Liver (tissue), 7 donors: ENCODE measurements at regions not wholly inside any gene's neighbourhood (a gene's known extent, or its start where the extent isn't known, plus 50 kb on each side); places are given as distances from the start of the nearest gene placed in this dataset.

Experiments used
- DNase-seq: peaks from one replicate; pipeline ENCODE4 v3.0.0-alpha.2; 2017; ENCODE audit warnings: low spot score
- H3K27ac ChIP-seq, 2 donors: one replicate each; pipeline ENCODE4 v1.7.0; 2013; ENCODE audit warnings: inconsistent platforms in 2 of 2, low read length in 2 of 2, control low read depth in 1 of 2, low read depth in 1 of 2, mild to moderate bottlenecking in 1 of 2
- H3K27me3 ChIP-seq, 4 donors: one replicate each; pipeline versions ENCODE4 v1.6.1 to v1.7.0; 2013; ENCODE audit warnings: low read length in 3 of 4, inconsistent platforms in 1 of 4, mild to moderate bottlenecking in 1 of 4, moderate library complexity in 1 of 4; ENCODE audit not compliant: control insufficient read depth in 4 of 4, insufficient read depth in 4 of 4
- H3K36me3 ChIP-seq, 4 donors: one replicate each; pipeline versions ENCODE4 v1.6.1 to v1.7.0; 2013; ENCODE audit warnings: low read length in 3 of 4, mild to moderate bottlenecking in 3 of 4, low read depth in 1 of 4, moderate library complexity in 1 of 4; ENCODE audit not compliant: control insufficient read depth in 4 of 4, insufficient read depth in 3 of 4
- H3K4me1 ChIP-seq, 4 donors: one replicate each; pipeline versions ENCODE4 v1.6.1 to v1.7.0; 2013; ENCODE audit warnings: low read length in 3 of 4, mild to moderate bottlenecking in 3 of 4, moderate library complexity in 1 of 4; ENCODE audit not compliant: control insufficient read depth in 4 of 4, insufficient read depth in 4 of 4
- H3K4me3 ChIP-seq, 3 donors: one replicate each; pipeline versions ENCODE4 v1.6.1 to v1.7.0; 2013; ENCODE audit warnings: low read length in 3 of 3, control low read depth in 1 of 3, low read depth in 1 of 3, mild to moderate bottlenecking in 1 of 3
- H3K9ac ChIP-seq, 2 donors: one replicate each; pipeline ENCODE4 v1.7.0; 2013; ENCODE audit warnings: low read length in 2 of 2, mild to moderate bottlenecking in 2 of 2, moderate library complexity in 2 of 2, control low read depth in 1 of 2, low read depth in 1 of 2
- H3K9me3 ChIP-seq, 4 donors: one replicate each; pipeline versions ENCODE4 v1.6.1 to v1.7.0; 2013; ENCODE audit warnings: low read length in 3 of 4; ENCODE audit not compliant: control insufficient read depth in 4 of 4
- ATF3 ChIP-seq: IDR thresholded peaks from 2 replicates; pipeline ENCODE4 v1.6.1; 2016; ENCODE audit warnings: antibody characterized with exemption
- EGR1 ChIP-seq, 2 donors: IDR thresholded peaks; 2 replicates each; pipeline ENCODE4 v1.6.1; 2016 to 2018; ENCODE audit warnings: antibody characterized with exemption in 2 of 2, low read depth in 2 of 2
- FOXA1 ChIP-seq: IDR thresholded peaks from 2 replicates; pipeline ENCODE4 v1.6.1; 2016; ENCODE audit warnings: antibody characterized with exemption
- GABPA ChIP-seq, 2 donors: IDR thresholded peaks in 1 of 2; conservative IDR thresholded peaks in 1 of 2; 2 replicates each; pipeline ENCODE4 v1.6.1; 2016; ENCODE audit warnings: antibody characterized with exemption in 2 of 2, mild to moderate bottlenecking in 1 of 2, moderate library complexity in 1 of 2
- HNF4A ChIP-seq, 2 donors: conservative IDR thresholded peaks; 2 replicates each; pipeline ENCODE4 v1.6.1; 2016; ENCODE audit warnings: antibody characterized with exemption in 2 of 2, mild to moderate bottlenecking in 2 of 2
- HNF4G ChIP-seq: IDR thresholded peaks from 2 replicates; pipeline ENCODE4 v1.6.1; 2016; ENCODE audit warnings: antibody characterized with exemption
- JUND ChIP-seq, 2 donors: IDR thresholded peaks; 2 replicates each; pipeline ENCODE4 v1.6.1; 2016; ENCODE audit warnings: antibody characterized with exemption in 2 of 2
- MAX ChIP-seq: IDR thresholded peaks from 2 replicates; pipeline ENCODE4 v1.6.1; 2016; ENCODE audit warnings: antibody characterized with exemption
- NR2F2 ChIP-seq: IDR thresholded peaks from 2 replicates; pipeline ENCODE4 v1.6.1; 2016; ENCODE audit warnings: antibody characterized with exemption
- RAD21 ChIP-seq, 2 donors: IDR thresholded peaks; 2 replicates each; pipeline ENCODE4 v1.6.1; 2016; ENCODE audit warnings: antibody characterized with exemption in 2 of 2, mild to moderate bottlenecking in 2 of 2
- REST ChIP-seq: IDR thresholded peaks from 2 replicates; pipeline ENCODE4 v1.6.1; 2016; ENCODE audit warnings: antibody characterized with exemption, mild to moderate bottlenecking
- RXRA ChIP-seq, 2 donors: IDR thresholded peaks; 2 replicates each; pipeline ENCODE4 v1.6.1; 2017 to 2018; ENCODE audit warnings: antibody characterized with exemption in 2 of 2, mild to moderate bottlenecking in 1 of 2
- SP1 ChIP-seq: IDR thresholded peaks from 2 replicates; pipeline ENCODE4 v1.6.1; 2018; ENCODE audit warnings: antibody characterized with exemption, mild to moderate bottlenecking
- TAF1 ChIP-seq: conservative IDR thresholded peaks from 2 replicates; pipeline ENCODE4 v1.6.1; 2016; ENCODE audit warnings: antibody characterized with exemption, mild to moderate bottlenecking
- YY1 ChIP-seq: IDR thresholded peaks from 2 replicates; pipeline ENCODE4 v1.6.1; 2016; ENCODE audit warnings: antibody characterized with exemption, mild to moderate bottlenecking
- ZBTB33 ChIP-seq: IDR thresholded peaks from 2 replicates; pipeline ENCODE4 v1.6.1; 2016; ENCODE audit warnings: antibody characterized with exemption
- WGBS: extraction: QIAGEN DNeasy Blood & Tissue Kit; methylation state at CpG from one replicate; pipeline ENCODE4 v1.1.7; 2013; 5-methylcytosine and 5-hydroxymethylcytosine counted together
- donor health status: healthy.
- donor health status: healthy.
- donor health status: healthy.
- donor health status: healthy.

GRCh38 chr21:17359781-17360180, 153.1 kb upstream of the CXADR start:
- no peak for DNase-seq
- no peak overlapping the region for H3K4me3 ChIP-seq
- H3K9ac ChIP-seq, result no peak overlapping the region

GRCh38 chr21:17368748-17369363, 144.0 kb upstream of the CXADR start:
- Histone ChIP-seq H3K9me3 (no peaks in the 10 kb centered on the region), H3K27me3 (no peaks in the 10 kb centered on the region), H3K36me3 (no peaks in the 10 kb centered on the region), H3K4me3 (no peak overlapping the region), H3K9ac (no peak overlapping the region), H3K27ac (no peak overlapping the region), H3K4me1 (no peaks in the 10 kb centered on the region)
- DNase-seq, result no peak
- peak; percentile 26 for TF ChIP-seq HNF4G
- no peak for TF ChIP-seq MAX
- TF ChIP-seq SP1, result peak; percentile 51
- TF ChIP-seq HNF4A (conservative IDR thresholded peaks at IDR 0.05), result peak; percentile 20 to 80
- TF ChIP-seq NR2F2, result no peak
- WGBS, result 50% methylated on average over 3 of the region's 3 CpGs

More at GRCh38 chr21:17359781-17360180, 153.1 kb upstream of the CXADR start:
- no peaks in the 10 kb centered on the region for H3K27me3 ChIP-seq
- H3K4me1 ChIP-seq, result no peaks in the 10 kb centered on the region
- TF ChIP-seq YY1 (no peak), MAX (no peak), HNF4G (no peak), SP1 (no peak), HNF4A (conservative IDR thresholded peaks at IDR 0.05) (no peak), FOXA1 (no peak), EGR1 (IDR thresholded peaks at IDR 0.05; ENCODE audit: low read depth in 2 of 2) (no peak), NR2F2 (no peak), ATF3 (no peak), GABPA (IDR thresholded peaks at IDR 0.05 in 1 of 2, conservative IDR thresholded peaks at IDR 0.05 in 1 of 2) (no peak), RAD21 (IDR thresholded peaks at IDR 0.05) (no peak), ZBTB33 (no peak)
- H3K9me3 ChIP-seq, result no peaks in the 10 kb centered on the region
- no peaks in the 10 kb centered on the region for H3K36me3 ChIP-seq
- H3K27ac ChIP-seq, result no peak overlapping the region
- 78% methylated on average over 2 of the region's 2 CpGs for WGBS

- Histone ChIP-seq H3K36me3 (no peaks in the 10 kb centered on the region), H3K9ac (no peak overlapping the region), H3K9me3 (no peaks in the 10 kb centered on the region), H3K4me3 (no peak overlapping the region), H3K27me3 (no peaks in the 10 kb centered on the region), H3K4me1 (no peaks in the 10 kb centered on the region), H3K27ac (no peak overlapping the region)
- no peak for DNase-seq
- 71% methylated on average over 5 of the region's 5 CpGs for WGBS
- no peak for TF ChIP-seq TAF1
- no peak for TF ChIP-seq EGR1 (IDR thresholded peaks at IDR 0.05; ENCODE audit: low read depth in 2 of 2)
- no peak for TF ChIP-seq ZBTB33
- TF ChIP-seq FOXA1, result no peak
- TF ChIP-seq NR2F2, result no peak
- TF ChIP-seq RXRA (IDR thresholded peaks at IDR 0.05), result no peak
- no peak for TF ChIP-seq GABPA (IDR thresholded peaks at IDR 0.05 in 1 of 2, conservative IDR thresholded peaks at IDR 0.05 in 1 of 2)
- TF ChIP-seq MAX, result no peak
- TF ChIP-seq RAD21 (IDR thresholded peaks at IDR 0.05), result no peak
- no peak for TF ChIP-seq REST
- no peak for TF ChIP-seq JUND (IDR thresholded peaks at IDR 0.05)
- no peak for TF ChIP-seq SP1
- TF ChIP-seq YY1, result no peak
These were observed 142.6 kb upstream of the CXADR start for GRCh38 chr21:17370263-17370662.
